Psoas muscle (tissue), 7 donors: ENCODE measurements at regions not wholly inside any gene's neighbourhood (a gene's known extent, or its start where the extent isn't known, plus 50 kb on each side); places are given as distances from the start of the nearest gene placed in this dataset.

Source experiments
- ATAC-seq, 4 donors: fragments of 200-7000 bp; cut with Tn5 transposase; one replicate each; pipeline ENCODE4 v1.9.1; 2020; ENCODE audit warnings: moderate library complexity in 3 of 4, mild to moderate bottlenecking in 2 of 4
- DNase-seq, 2 donors: peaks; one replicate each; pipeline ENCODE4 v3.0.0-alpha.2; 2020
- H3K27ac ChIP-seq: fragments of 200-600 bp; one replicate; pipeline ENCODE4 v1.8.0; 2022
- H3K27me3 ChIP-seq, 3 donors: fragments of 200-600 bp in 1 of 3; one replicate each; pipeline versions ENCODE4 v1.6.1 to v1.8.0; 2013 to 2022; ENCODE audit warnings: low read length in 2 of 3, mild to moderate bottlenecking in 2 of 3, moderate library complexity in 1 of 3; ENCODE audit not compliant: insufficient read depth in 3 of 3
- H3K36me3 ChIP-seq, 2 donors: fragments of 200-600 bp in 1 of 2; one replicate each; pipeline versions ENCODE4 v1.6.1 to v1.8.0; 2013 to 2022; ENCODE audit warnings: low read depth in 1 of 2, mild to moderate bottlenecking in 1 of 2, moderate library complexity in 1 of 2; ENCODE audit not compliant: insufficient read depth in 1 of 2
- H3K4me1 ChIP-seq: fragments of 200-600 bp; one replicate; pipeline ENCODE4 v1.8.0; 2022
- H3K4me3 ChIP-seq: fragments of 200-600 bp; one replicate; pipeline ENCODE4 v1.8.0; 2022; ENCODE audit warnings: mild to moderate bottlenecking
- H3K9me3 ChIP-seq: fragments of 200-600 bp; one replicate; pipeline ENCODE4 v1.8.0; 2022
- CTCF ChIP-seq: fragments of 200-600 bp; IDR thresholded peaks from one replicate; pipeline ENCODE4 v1.8.0; 2022; ENCODE audit warnings: antibody characterized with exemption
- WGBS, 3 donors: extraction: QIAGEN DNeasy Blood & Tissue Kit; methylation state at CpG; one replicate each; pipeline versions ENCODE4 v1.1.6 to v1.1.7; 2013; 5-methylcytosine and 5-hydroxymethylcytosine counted together
- intact Hi-C, 2 donors: fragments of 100-400 bp; cut with DNase I; formaldehyde crosslinking; loops; one replicate each; pipeline versions ENCODE4 v1.11.0 to v1.14.2; 2022
- donor health status: healthy with polysubstance abuse.
- donor health status: DM: no; HTN: no; CAD: no; lungs with moderate emphysema.
- donor health status: Bipolar disorder and iron deficiency.
- donor health status: healthy.
- donor health status: DM: yes; HTN: yes; CAD: no.
- donor health status: DM: no; HTN: no; CAD: no.
- donor health status: DM: yes; HTN: yes; CAD: no.

GRCh38 chr1:178025613-178026356 lies 55.9 kb upstream of the SEC16B start:
- intact Hi-C loops: no loop called here
- Histone ChIP-seq H3K4me3 (no peak overlapping the region), H3K27ac (no peak overlapping the region), H3K27me3 (no peaks in the 10 kb centered on the region), H3K36me3 (peaks cover 5 to 51% of the 10 kb centered on the region in 2 donors), H3K9me3 (no peaks in the 10 kb centered on the region), H3K4me1 (peaks cover 15% of the 10 kb centered on the region)
- 81 to 85% (median 82%) methylated on average over 9 of the region's 9 CpGs for WGBS, 3 donors
- ATAC-seq: no peak
- TF ChIP-seq CTCF: no peak
- DNase-seq: no peak

GRCh38 chr1:178028841-178029481 lies 59.1 kb upstream of the SEC16B start:
- intact Hi-C loops: no loop called here
- Histone ChIP-seq H3K4me1 (peaks cover 24% of the 10 kb centered on the region), H3K9me3 (no peaks in the 10 kb centered on the region), H3K27ac (no peak overlapping the region), H3K4me3 (no peak overlapping the region), H3K27me3 (no peaks in the 10 kb centered on the region), H3K36me3 (peaks cover 0 to 33% of the 10 kb centered on the region in 2 donors)
- 43 to 51% (median 44%) methylated on average over 7 of the region's 7 CpGs for WGBS, 3 donors
- DNase-seq (no peak), ATAC-seq (peak in 1 of 4 donors; percentile 45)
- TF ChIP-seq CTCF: no peak

- Histone ChIP-seq H3K9me3 (no peaks in the 10 kb centered on the region), H3K27me3 (no peaks in the 10 kb centered on the region), H3K4me3 (no peak overlapping the region), H3K4me1 (peaks cover 28% of the 10 kb centered on the region), H3K36me3 (peaks cover 0 to 18% of the 10 kb centered on the region in 2 donors), H3K27ac (peak overlapping the region; percentile 34)
- intact Hi-C loops: loop anchor here (5.0 to 10.0 kb wide), 4 partner anchors 46 to 162 kb away; partner anchors contain the start of gene RASAL2 (in 1 of the 2)
- no peak for TF ChIP-seq CTCF
- 51 to 62% (median 56%) methylated on average over 3 of the region's 3 CpGs for WGBS, 3 donors
- ATAC-seq: peak in 3 of 4 donors; percentile 62 to 68 (median 65)
- DNase-seq: peak in 1 of 2 donors; percentile 26
These were observed 60.6 kb upstream of the SEC16B start for GRCh38 chr1:178030467-178030866.

- ATAC-seq: peak; percentile 69 to 81 (median 80)
- Histone ChIP-seq H3K4me3 (no peak overlapping the region), H3K9me3 (no peaks in the 10 kb centered on the region), H3K27me3 (no peaks in the 10 kb centered on the region), H3K36me3 (peaks cover 0 to 12% of the 10 kb centered on the region in 2 donors), H3K27ac (no peak overlapping the region), H3K4me1 (peaks cover 28% of the 10 kb centered on the region)
- intact Hi-C loops: loop anchor here (5.0 to 10.0 kb wide), 4 partner anchors 47 to 160 kb away; partner anchors contain the start of gene RASAL2 (in 1 of the 2)
- TF ChIP-seq CTCF: peak; percentile 79
- DNase-seq: peak; percentile 85 to 87
These were observed 62.0 kb upstream of the RASAL2 start for GRCh38 chr1:178031856-178032320.
